Astrocyte (in vitro differentiated cells and primary cell): ENCODE measurements at regions not wholly inside any gene's neighbourhood (a gene's known extent, or its start where the extent isn't known, plus 50 kb on each side); places are given as distances from the start of the nearest gene placed in this dataset.

Experiments used
- DNase-seq: peaks from one replicate; pipeline ENCODE4 v3.0.0-alpha.2; 2010; ENCODE audit warnings: low read depth
- FAIRE-seq: peaks from 2 replicates; lab custom pipeline; 2011; peaks lifted over from hg19 to GRCh38; lab: Jason Lieb, UNC
- H2AFZ ChIP-seq: 2 replicates; pipeline ENCODE4 v1.6.0; 2012; ENCODE audit warnings: low read depth, low read length, inconsistent platforms
- H3K27ac ChIP-seq: 2 replicates; pipeline ENCODE4 v1.5.1; 2011; ENCODE audit warnings: low read depth, low read length, inconsistent platforms
- H3K27me3 ChIP-seq: 2 replicates; pipeline ENCODE4 v1.6.0; 2011; ENCODE audit warnings: low read length, inconsistent platforms; ENCODE audit not compliant: insufficient read depth
- H3K36me3 ChIP-seq: 2 replicates; pipeline ENCODE4 v1.5.1; 2011; ENCODE audit warnings: low read length, inconsistent platforms; ENCODE audit not compliant: insufficient read depth
- H3K4me1 ChIP-seq: 2 replicates; pipeline ENCODE4 v1.5.1; 2011; ENCODE audit warnings: low read length, inconsistent platforms; ENCODE audit not compliant: insufficient read depth
- H3K4me2 ChIP-seq: 2 replicates; pipeline ENCODE4 v1.6.0; 2012; ENCODE audit warnings: low read length, inconsistent platforms
- H3K4me3 ChIP-seq: 2 replicates; pipeline ENCODE4 v1.5.1; 2011; ENCODE audit warnings: low read depth, mild to moderate bottlenecking, low read length, inconsistent platforms; ENCODE audit not compliant: insufficient read depth
- H3K79me2 ChIP-seq: 2 replicates; pipeline ENCODE4 v1.6.0; 2012; ENCODE audit warnings: mild to moderate bottlenecking, low read length, inconsistent platforms; ENCODE audit not compliant: insufficient read depth
- H3K9ac ChIP-seq: 2 replicates; pipeline ENCODE4 v1.6.0; 2012; ENCODE audit warnings: mild to moderate bottlenecking, low read length, inconsistent platforms
- H3K9me3 ChIP-seq: 2 replicates; pipeline ENCODE4 v1.5.1; 2012; ENCODE audit warnings: low read depth, mild to moderate bottlenecking, low read length, inconsistent platforms; ENCODE audit not compliant: insufficient read depth
- H4K20me1 ChIP-seq: 2 replicates; pipeline ENCODE4 v1.6.0; 2012; ENCODE audit warnings: low read length, inconsistent platforms; ENCODE audit not compliant: insufficient read depth
- H3K27ac Mint-ChIP-seq: one replicate; pipeline ENCODE4 v1.8.0; 2021; ENCODE audit warnings: mild to moderate bottlenecking, mixed read lengths; ENCODE audit not compliant: unreplicated experiment
- H3K27me3 Mint-ChIP-seq: one replicate; pipeline ENCODE4 v1.8.0; 2021; ENCODE audit warnings: low read depth, mixed read lengths; ENCODE audit not compliant: unreplicated experiment
- H3K36me3 Mint-ChIP-seq: one replicate; pipeline ENCODE4 v1.8.0; 2021; ENCODE audit warnings: low read depth, mixed read lengths; ENCODE audit not compliant: unreplicated experiment
- H3K4me1 Mint-ChIP-seq: one replicate; pipeline ENCODE4 v1.8.0; 2021; ENCODE audit warnings: low read depth, mixed read lengths; ENCODE audit not compliant: unreplicated experiment
- H3K4me3 Mint-ChIP-seq: one replicate; pipeline ENCODE4 v1.8.0; 2021; ENCODE audit warnings: mild to moderate bottlenecking, moderate library complexity, mixed read lengths; ENCODE audit not compliant: unreplicated experiment
- H3K9me3 Mint-ChIP-seq: one replicate; pipeline ENCODE4 v1.8.0; 2021; ENCODE audit warnings: mild to moderate bottlenecking, mixed read lengths; ENCODE audit not compliant: unreplicated experiment
- EZH2 ChIP-seq: IDR thresholded peaks from 2 replicates; pipeline ENCODE4 v1.6.1; 2012; ENCODE audit warnings: mild to moderate bottlenecking, low read length, inconsistent platforms; ENCODE audit not compliant: insufficient read depth
- TF ChIP-seq, protein P1 (sequence below): IDR thresholded peaks from 2 replicates; pipeline ENCODE4 v1.5.1; 2011; ENCODE audit warnings: low read depth, mild to moderate bottlenecking, inconsistent platforms, low read length, moderate library complexity; ENCODE audit not compliant: insufficient read depth

DNA sequence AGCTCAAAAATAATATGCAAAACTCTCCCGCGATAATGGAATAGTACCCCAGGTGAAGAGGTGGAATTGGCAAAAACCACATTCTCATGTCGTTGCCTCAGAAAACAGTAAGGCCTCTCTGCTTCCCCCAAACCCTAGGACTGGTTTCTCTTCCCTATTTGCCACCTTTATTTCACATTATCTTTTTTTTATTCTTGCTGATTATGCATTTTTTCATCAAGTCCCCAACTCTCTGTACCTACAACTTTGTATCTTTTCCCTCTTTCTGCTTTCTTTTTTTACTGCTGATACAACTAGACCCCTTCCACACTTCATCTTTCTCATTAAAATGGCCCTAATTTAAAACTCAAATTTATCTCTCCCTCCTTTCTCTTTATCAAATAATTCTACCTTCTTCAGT is 1472.2 kb downstream of the SUCLG1 start:
- TF ChIP-seq, protein P1, sequence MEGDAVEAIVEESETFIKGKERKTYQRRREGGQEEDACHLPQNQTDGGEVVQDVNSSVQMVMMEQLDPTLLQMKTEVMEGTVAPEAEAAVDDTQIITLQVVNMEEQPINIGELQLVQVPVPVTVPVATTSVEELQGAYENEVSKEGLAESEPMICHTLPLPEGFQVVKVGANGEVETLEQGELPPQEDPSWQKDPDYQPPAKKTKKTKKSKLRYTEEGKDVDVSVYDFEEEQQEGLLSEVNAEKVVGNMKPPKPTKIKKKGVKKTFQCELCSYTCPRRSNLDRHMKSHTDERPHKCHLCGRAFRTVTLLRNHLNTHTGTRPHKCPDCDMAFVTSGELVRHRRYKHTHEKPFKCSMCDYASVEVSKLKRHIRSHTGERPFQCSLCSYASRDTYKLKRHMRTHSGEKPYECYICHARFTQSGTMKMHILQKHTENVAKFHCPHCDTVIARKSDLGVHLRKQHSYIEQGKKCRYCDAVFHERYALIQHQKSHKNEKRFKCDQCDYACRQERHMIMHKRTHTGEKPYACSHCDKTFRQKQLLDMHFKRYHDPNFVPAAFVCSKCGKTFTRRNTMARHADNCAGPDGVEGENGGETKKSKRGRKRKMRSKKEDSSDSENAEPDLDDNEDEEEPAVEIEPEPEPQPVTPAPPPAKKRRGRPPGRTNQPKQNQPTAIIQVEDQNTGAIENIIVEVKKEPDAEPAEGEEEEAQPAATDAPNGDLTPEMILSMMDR: no peak
- no peak for TF ChIP-seq EZH2
- H3K79me2 ChIP-seq: no peaks in the 10 kb centered on the region
- H3K36me3 ChIP-seq: no peaks in the 10 kb centered on the region
- Mint-ChIP-seq H3K27ac (no peak overlapping the region), H3K9me3 (peaks cover 3% of the 10 kb centered on the region), H3K4me1 (no peaks in the 10 kb centered on the region), H3K27me3 (no peaks in the 10 kb centered on the region), H3K36me3 (no peaks in the 10 kb centered on the region), H3K4me3 (no peak overlapping the region)
- no peaks in the 10 kb centered on the region for H3K27me3 ChIP-seq
- no peak overlapping the region for H3K27ac ChIP-seq
- no peak overlapping the region for H2AFZ ChIP-seq
- no peak for DNase-seq
- FAIRE-seq: no peak
- no peak overlapping the region for H3K4me2 ChIP-seq
- no peak overlapping the region for H3K4me3 ChIP-seq
- H3K9me3 ChIP-seq: peaks cover 3% of the 10 kb centered on the region
- H3K9ac ChIP-seq: no peak overlapping the region
- no peaks in the 10 kb centered on the region for H3K4me1 ChIP-seq
- no peaks in the 10 kb centered on the region for H4K20me1 ChIP-seq

DNA sequence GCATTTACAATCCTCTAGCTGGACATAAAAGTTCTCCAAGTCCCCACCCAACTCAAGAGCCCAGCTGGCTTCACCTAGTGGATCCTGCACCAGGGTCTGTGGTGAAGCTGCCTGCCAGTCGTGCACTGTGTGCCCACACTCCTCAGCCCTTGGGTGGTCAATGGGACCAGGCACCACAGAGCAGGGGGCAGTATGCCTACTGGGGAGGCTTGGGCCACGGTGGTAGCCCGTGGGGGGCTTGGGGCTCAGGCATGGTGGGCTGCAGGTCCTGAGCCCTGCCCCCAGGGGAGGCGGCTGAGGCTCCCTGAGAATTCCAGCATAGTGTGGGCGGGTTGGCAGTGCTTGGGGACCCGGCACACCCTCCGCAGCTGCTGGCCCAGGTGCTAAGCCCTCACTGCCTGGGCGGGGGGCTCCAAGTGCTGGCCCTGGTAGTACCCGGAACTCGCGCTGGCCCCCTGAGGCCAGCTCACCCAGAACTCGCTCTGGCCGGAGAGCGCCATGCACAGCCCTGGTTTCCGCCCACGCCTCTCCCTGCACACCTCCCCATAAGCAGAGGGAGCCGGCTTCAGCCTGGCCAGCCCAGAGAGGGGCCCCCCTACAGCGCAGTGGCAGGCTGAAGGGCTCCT is 1473.4 kb downstream of the SUCLG1 start:
- H4K20me1 ChIP-seq: no peaks in the 10 kb centered on the region
- peaks cover 3% of the 10 kb centered on the region for H3K9me3 ChIP-seq
- H3K79me2 ChIP-seq: no peaks in the 10 kb centered on the region
- no peaks in the 10 kb centered on the region for H3K4me1 ChIP-seq
- Mint-ChIP-seq H3K27ac (no peak overlapping the region), H3K9me3 (peaks cover 3% of the 10 kb centered on the region), H3K4me1 (no peaks in the 10 kb centered on the region), H3K27me3 (no peaks in the 10 kb centered on the region), H3K4me3 (no peak overlapping the region), H3K36me3 (no peaks in the 10 kb centered on the region)
- FAIRE-seq (no peak), DNase-seq (no peak)
- H3K4me3 ChIP-seq: no peak overlapping the region
- H3K4me2 ChIP-seq: no peak overlapping the region
- no peak overlapping the region for H3K27ac ChIP-seq
- H2AFZ ChIP-seq: no peak overlapping the region
- H3K27me3 ChIP-seq: no peaks in the 10 kb centered on the region
- no peaks in the 10 kb centered on the region for H3K36me3 ChIP-seq
- no peak overlapping the region for H3K9ac ChIP-seq
- TF ChIP-seq EZH2: no peak
- TF ChIP-seq, protein P1: no peak

DNA sequence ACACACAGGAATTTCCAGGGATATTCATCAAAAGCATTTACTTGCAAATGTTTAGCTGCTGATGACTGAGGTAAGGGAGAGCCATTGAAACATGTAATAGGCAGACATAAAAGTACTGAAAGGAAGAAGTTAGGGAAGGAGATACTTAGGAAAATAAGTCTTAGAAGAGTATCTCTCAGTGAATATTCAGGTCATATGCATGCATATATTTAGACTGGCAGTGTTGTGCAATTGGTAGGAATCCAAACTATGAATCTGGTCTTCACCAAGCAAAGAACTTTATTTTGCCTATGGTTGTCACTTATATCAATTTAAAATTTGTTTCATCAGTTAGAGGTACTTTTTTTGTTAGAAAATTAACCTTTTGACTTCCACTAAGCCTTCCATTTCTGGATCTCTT is 1490.7 kb downstream of the SUCLG1 start:
- no peak overlapping the region for H3K4me2 ChIP-seq
- no peak overlapping the region for H3K27ac ChIP-seq
- Mint-ChIP-seq H3K27ac (no peak overlapping the region), H3K4me3 (no peak overlapping the region), H3K9me3 (no peaks in the 10 kb centered on the region), H3K27me3 (no peaks in the 10 kb centered on the region), H3K4me1 (no peaks in the 10 kb centered on the region), H3K36me3 (no peaks in the 10 kb centered on the region)
- H3K27me3 ChIP-seq: no peaks in the 10 kb centered on the region
- H3K4me1 ChIP-seq: no peaks in the 10 kb centered on the region
- FAIRE-seq (no peak), DNase-seq (no peak)
- H4K20me1 ChIP-seq: no peaks in the 10 kb centered on the region
- no peak overlapping the region for H2AFZ ChIP-seq
- no peaks in the 10 kb centered on the region for H3K36me3 ChIP-seq
- no peak overlapping the region for H3K9ac ChIP-seq
- H3K4me3 ChIP-seq: no peak overlapping the region
- H3K9me3 ChIP-seq: peaks cover 3% of the 10 kb centered on the region
- no peaks in the 10 kb centered on the region for H3K79me2 ChIP-seq
- TF ChIP-seq EZH2: no peak
- TF ChIP-seq, protein P1: no peak
